Upper lobe of left lung (tissue), 4 donors: ENCODE measurements at regions not wholly inside any gene's neighbourhood (a gene's known extent, or its start where the extent isn't known, plus 50 kb on each side); places are given as distances from the start of the nearest gene placed in this dataset.

ENCODE experiments used
- CTCF ChIP-seq, 6 experiments: fragments of 450-650 bp in 4 of 6; fragments of 200-600 bp in 2 of 6; sonication (generic) in 2 of 6; IDR thresholded peaks; one replicate each; pipeline ENCODE4 v1.5.1; 2016 to 2019; ENCODE audit warnings: antibody characterized with exemption in 6 of 6
- EP300 ChIP-seq, 4 donors: sonication (generic); formaldehyde crosslinking; IDR thresholded peaks; one replicate each; pipeline ENCODE4 v1.5.1; 2017; ENCODE audit warnings: antibody characterized with exemption in 4 of 4, control low read depth in 2 of 4
- POLR2A ChIP-seq, 4 donors: fragments of 450-650 bp; IDR thresholded peaks; one replicate each; pipeline ENCODE4 v1.5.1; 2016 to 2017; ENCODE audit warnings: antibody characterized with exemption in 4 of 4, mild to moderate bottlenecking in 2 of 4
- POLR2AphosphoS5 ChIP-seq, 2 donors: sonication (generic); formaldehyde crosslinking; IDR thresholded peaks; one replicate each; pipeline ENCODE4 v1.5.1; 2017; ENCODE audit warnings: antibody characterized with exemption in 2 of 2

DNA sequence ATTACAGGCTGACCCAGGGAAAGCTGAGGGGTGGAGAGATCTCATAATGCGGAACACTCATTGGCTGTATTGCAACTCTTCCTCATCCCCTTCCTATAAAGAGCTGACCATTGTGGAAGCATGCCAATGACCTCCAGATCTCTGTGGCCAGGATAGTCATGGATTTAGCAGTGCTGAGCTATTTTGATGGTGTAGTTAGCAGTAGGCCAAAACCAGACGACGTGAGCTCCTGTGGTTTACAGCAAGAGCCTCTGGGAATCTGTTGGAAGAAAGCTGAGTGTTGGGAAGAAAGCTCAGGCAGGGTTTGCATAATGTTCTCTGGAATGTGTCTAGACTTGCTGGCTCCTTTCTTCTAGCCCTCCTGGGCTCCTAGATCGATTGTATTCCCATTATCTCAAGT lies 187.5 kb upstream of the GPC6 start:
- TF ChIP-seq POLR2AphosphoS5 (IDR thresholded peaks at IDR 0.05) (no peak), POLR2A (IDR thresholded peaks at IDR 0.05) (no peak), CTCF (IDR thresholded peaks at IDR 0.05) (no peak), EP300 (IDR thresholded peaks at IDR 0.05) (no peak)
